Vagina (tissue), 2 donors: ENCODE measurements at regions not wholly inside any gene's neighbourhood (a gene's known extent, or its start where the extent isn't known, plus 50 kb on each side); places are given as distances from the start of the nearest gene placed in this dataset.
"Not testable (repeated sequence)": the region's sequence is repeated elsewhere in the genome, so short reads cannot be mapped to it uniquely, and the experiment has no call there.

ENCODE experiments used
- DNase-seq, 2 donors: peaks; one replicate each; pipeline ENCODE4 v3.0.0-alpha.2; 2017; ENCODE audit errors: extremely low spot score in 2 of 2
- H3K27ac ChIP-seq: fragments of 200-600 bp; sonication (generic); one replicate; pipeline ENCODE4 v1.5.1; 2019
- H3K27me3 ChIP-seq: fragments of 200-600 bp; sonication (generic); one replicate; pipeline ENCODE4 v1.5.1; 2019
- H3K36me3 ChIP-seq, 2 donors: fragments of 200-600 bp; sonication (generic); one replicate each; pipeline ENCODE4 v1.5.1; 2017 to 2019
- H3K4me1 ChIP-seq: fragments of 200-600 bp; sonication (generic); one replicate; pipeline ENCODE4 v1.5.1; 2019
- H3K4me3 ChIP-seq, 2 donors: fragments of 200-600 bp; sonication (generic); 1 replicate in 1 of 2; 2 replicates in 1 of 2; pipeline ENCODE4 v1.5.1; 2016 to 2019
- H3K9me3 ChIP-seq: fragments of 200-600 bp; sonication (generic); one replicate; pipeline ENCODE4 v1.5.1; 2019
- CTCF ChIP-seq, 3 experiments: fragments of 450-650 bp in 2 of 3; fragments of 200-600 bp in 1 of 3; sonication (generic) in 1 of 3; IDR thresholded peaks; one replicate each; pipeline ENCODE4 v1.5.1; 2017 to 2019; ENCODE audit warnings: antibody characterized with exemption in 3 of 3, mild to moderate bottlenecking in 2 of 3, moderate library complexity in 2 of 3
- POLR2A ChIP-seq, 2 donors: fragments of 450-650 bp; IDR thresholded peaks; one replicate each; pipeline ENCODE4 v1.6.1; 2017; ENCODE audit warnings: antibody characterized with exemption in 2 of 2, mild to moderate bottlenecking in 2 of 2, moderate library complexity in 2 of 2
- POLR2AphosphoS5 ChIP-seq, 2 donors: sonication (generic); formaldehyde crosslinking; IDR thresholded peaks; one replicate each; pipeline ENCODE4 v1.9.0; 2017; ENCODE audit warnings: antibody characterized with exemption in 2 of 2, mild to moderate bottlenecking in 2 of 2, low read depth in 1 of 2; ENCODE audit not compliant: insufficient read depth in 1 of 2
- intact Hi-C: fragments of 100-400 bp; cut with DNase I; formaldehyde crosslinking; loops from one replicate; pipeline ENCODE4 v1.15.1; 2023

GRCh38 chr5:25095261-25095660 lies 450.5 kb upstream of the CDH10 start:
- Histone ChIP-seq H3K27me3 (no peaks in the 10 kb centered on the region), H3K27ac (no peak overlapping the region), H3K9me3 (no peaks in the 10 kb centered on the region), H3K4me3 (no peak overlapping the region), H3K4me1 (no peaks in the 10 kb centered on the region), H3K36me3 (no peaks in the 10 kb centered on the region)
- intact Hi-C loops = no loop called here
- no peak for TF ChIP-seq CTCF (IDR thresholded peaks at IDR 0.05)
- TF ChIP-seq POLR2A (IDR thresholded peaks at IDR 0.05) = no peak
- TF ChIP-seq POLR2AphosphoS5 (IDR thresholded peaks at IDR 0.05; ENCODE audit: insufficient read depth in 1 of 2, low read depth in 1 of 2) = no peak
- DNase-seq = no peak

GRCh38 chr5:25094219-25094618 lies 449.4 kb upstream of the CDH10 start:
- intact Hi-C loops = no loop called here
- Histone ChIP-seq H3K9me3 (no peaks in the 10 kb centered on the region), H3K27ac (no peak overlapping the region), H3K4me3 (no peak overlapping the region), H3K27me3 (no peaks in the 10 kb centered on the region), H3K36me3 (no peaks in the 10 kb centered on the region), H3K4me1 (no peaks in the 10 kb centered on the region)
- TF ChIP-seq POLR2AphosphoS5 (IDR thresholded peaks at IDR 0.05; ENCODE audit: insufficient read depth in 1 of 2, low read depth in 1 of 2) (no peak), POLR2A (IDR thresholded peaks at IDR 0.05) (no peak)
- no peak for DNase-seq

GRCh38 chr5:25091921-25092320 lies 447.1 kb upstream of the CDH10 start:
- no peak for DNase-seq
- Histone ChIP-seq H3K4me3 (no peak overlapping the region), H3K9me3 (no peaks in the 10 kb centered on the region), H3K36me3 (no peaks in the 10 kb centered on the region), H3K27me3 (no peaks in the 10 kb centered on the region), H3K4me1 (no peaks in the 10 kb centered on the region), H3K27ac (no peak overlapping the region)
- intact Hi-C loops = no loop called here
- TF ChIP-seq CTCF (IDR thresholded peaks at IDR 0.05) (no peak), POLR2A (IDR thresholded peaks at IDR 0.05) (no peak), POLR2AphosphoS5 (IDR thresholded peaks at IDR 0.05; ENCODE audit: insufficient read depth in 1 of 2, low read depth in 1 of 2) (no peak)

GRCh38 chr5:25090854-25091253 lies 446.1 kb upstream of the CDH10 start:
- Histone ChIP-seq H3K4me3 (no peak overlapping the region), H3K9me3 (no peaks in the 10 kb centered on the region), H3K36me3 (no peaks in the 10 kb centered on the region), H3K27ac (no peak overlapping the region), H3K27me3 (no peaks in the 10 kb centered on the region), H3K4me1 (no peaks in the 10 kb centered on the region)
- TF ChIP-seq POLR2A (IDR thresholded peaks at IDR 0.05) (no peak), CTCF (IDR thresholded peaks at IDR 0.05) (no peak), POLR2AphosphoS5 (IDR thresholded peaks at IDR 0.05; ENCODE audit: insufficient read depth in 1 of 2, low read depth in 1 of 2) (no peak)
- intact Hi-C loops = no loop called here
- no peak for DNase-seq

- intact Hi-C loops = no loop called here
- H3K27ac ChIP-seq = no peak overlapping the region
- no peaks in the 10 kb centered on the region for H3K4me1 ChIP-seq
- H3K36me3 ChIP-seq = no peaks in the 10 kb centered on the region
- no peak overlapping the region for H3K4me3 ChIP-seq
- DNase-seq = no peak
- H3K27me3 ChIP-seq = no peaks in the 10 kb centered on the region
- TF ChIP-seq POLR2AphosphoS5 (IDR thresholded peaks at IDR 0.05; ENCODE audit: insufficient read depth in 1 of 2, low read depth in 1 of 2) (no peak), POLR2A (IDR thresholded peaks at IDR 0.05) (no peak), CTCF (IDR thresholded peaks at IDR 0.05) (no peak)
- H3K9me3 ChIP-seq = no peaks in the 10 kb centered on the region
Measured at GRCh38 chr5:25090275-25090674, 445.5 kb upstream of the CDH10 start.

GRCh38 chr5:25088689-25089088 lies 443.9 kb upstream of the CDH10 start:
- H3K27ac ChIP-seq, H3K27me3 ChIP-seq, DNase-seq, intact Hi-C loops, H3K9me3 ChIP-seq, H3K36me3 ChIP-seq, H3K4me1 ChIP-seq, H3K4me3 ChIP-seq: not testable (repeated sequence)

GRCh38 chr5:25083261-25083660 lies 438.5 kb upstream of the CDH10 start:
- DNase-seq, H3K27ac ChIP-seq, intact Hi-C loops, H3K4me1 ChIP-seq, H3K9me3 ChIP-seq, H3K4me3 ChIP-seq, H3K27me3 ChIP-seq, H3K36me3 ChIP-seq: not testable (repeated sequence)
